Esophagus squamous epithelium (tissue), 4 donors: ENCODE measurements at regions not wholly inside any gene's neighbourhood (a gene's known extent, or its start where the extent isn't known, plus 50 kb on each side); places are given as distances from the start of the nearest gene placed in this dataset.

Experiments used
- CTCF ChIP-seq, 6 experiments: fragments of 450-650 bp in 4 of 6; fragments of 200-600 bp in 2 of 6; sonication (generic) in 2 of 6; IDR thresholded peaks; one replicate each; pipeline ENCODE4 v1.5.1; 2016 to 2019; ENCODE audit warnings: antibody characterized with exemption in 6 of 6, mild to moderate bottlenecking in 4 of 6, moderate library complexity in 4 of 6
- POLR2A ChIP-seq, 4 donors: fragments of 450-650 bp; IDR thresholded peaks; one replicate each; pipeline ENCODE4 v1.6.1; 2017; ENCODE audit warnings: antibody characterized with exemption in 4 of 4, mild to moderate bottlenecking in 4 of 4, moderate library complexity in 3 of 4

- no peak for TF ChIP-seq POLR2A (IDR thresholded peaks at IDR 0.05)
- TF ChIP-seq CTCF (IDR thresholded peaks at IDR 0.05), result no peak
Measured at GRCh38 chr1:103911450-103911849, 161.8 kb downstream of the AMY1C start.
